HCT116 (cell line): ENCODE measurements at regions not wholly inside any gene's neighbourhood (a gene's known extent, or its start where the extent isn't known, plus 50 kb on each side); places are given as distances from the start of the nearest gene placed in this dataset.

Experiments
- ATAC-seq: fragments of 200-7000 bp; cut with Tn5 transposase; 2 replicates; pipeline ENCODE4 v1.9.1; 2020; ENCODE audit warnings: mild to moderate bottlenecking, moderate library complexity
- BruUV-seq: library from RNA; stranded (reverse); fragments of 400-500 nt; replicated peaks from 2 replicates; lab custom pipeline; 2021; lab: Mats Ljungman, UMichigan
- CTCF ChIA-PET: fragments of 300-600 bp; sonication (Branson Sonifier 250); formaldehyde crosslinking; loops from one replicate; lab custom pipeline; 2021; ENCODE audit warnings: antibody characterized with exemption; lab: Charles Lee
- POLR2A ChIA-PET: fragments of 300-600, 350-600 bp; sonication (Branson Sonifier 250); formaldehyde crosslinking; loops from one replicate; lab custom pipeline; 2021; ENCODE audit warnings: antibody characterized with exemption; lab: Charles Lee
- RAD21 ChIA-PET, 2 experiments: fragments of 300-600 bp; sonication (Branson Sonifier 250); formaldehyde crosslinking; loops; one replicate each; lab custom pipeline; 2023; ENCODE audit warnings: low total read pairs in 2 of 2; ENCODE audit not compliant: uncharacterized antibody in 2 of 2, unreplicated experiment in 2 of 2, low non-redundant PET in 1 of 2; lab: Charles Lee
- DNase-seq: peaks from one replicate; pipeline ENCODE4 v3.0.0-alpha.2; 2010; ENCODE audit warnings: low read depth, low spot score
- H2AFZ ChIP-seq: fragments of 200-600 bp; shearing (Covaris generic), sonication (generic); 2 replicates; pipeline ENCODE4 v1.6.1; 2017; ENCODE audit warnings: low read depth, mixed run types, mixed read lengths, antibody characterized with exemption, low read length; ENCODE audit not compliant: poor library complexity, severe bottlenecking
- H3K27ac ChIP-seq: 2 replicates; pipeline ENCODE4 v1.5.1; 2012; ENCODE audit warnings: low read depth, low read length
- H3K27me3 ChIP-seq: fragments of 200-600 bp; sonication (generic); 2 replicates; pipeline ENCODE4 v1.6.1; 2016; ENCODE audit warnings: mixed run types, low read length, mixed read lengths; ENCODE audit not compliant: insufficient read depth
- H3K36me3 ChIP-seq, 2 experiments: fragments of 200-500 bp in 1 of 2; fragments of 200-600 bp in 1 of 2; sonication (Bioruptor generic) in 1 of 2; sonication (generic) in 1 of 2; 2 replicates each; pipeline versions ENCODE4 v1.5.1 to v1.6.1; 2014 to 2016; ENCODE audit warnings: low read length in 2 of 2, inconsistent platforms in 1 of 2, mixed read lengths in 1 of 2, mixed run types in 1 of 2; ENCODE audit not compliant: insufficient read depth in 2 of 2, control insufficient read depth in 1 of 2
- H3K4me1 ChIP-seq, 2 experiments: fragments of 200-600 bp in 1 of 2; sonication (generic) in 1 of 2; 2 replicates each; pipeline versions ENCODE4 v1.5.1 to v1.6.1; 2012 to 2017; ENCODE audit warnings: low read length in 2 of 2, inconsistent platforms in 1 of 2, mild to moderate bottlenecking in 1 of 2, mixed read lengths in 1 of 2, mixed run types in 1 of 2, moderate library complexity in 1 of 2; ENCODE audit not compliant: insufficient read depth in 2 of 2, control insufficient read depth in 1 of 2
- H3K4me2 ChIP-seq: fragments of 200-600 bp; sonication (generic); 2 replicates; pipeline ENCODE4 v1.6.1; 2017; ENCODE audit warnings: mixed run types, low read length, mixed read lengths
- H3K4me3 ChIP-seq, 2 experiments: fragments of 200-600 bp in 1 of 2; sonication (generic) in 1 of 2; replicated peaks in 1 of 2; 2 replicates each; pipeline ENCODE4 v1.5.1; 2011 to 2016; ENCODE audit warnings: low read length in 2 of 2, control low read depth in 1 of 2, low read depth in 1 of 2, mild to moderate bottlenecking in 1 of 2, mixed read lengths in 1 of 2, mixed run types in 1 of 2
- H3K79me2 ChIP-seq: fragments of 200-600 bp; sonication (generic); 2 replicates; pipeline ENCODE4 v1.6.1; 2017; ENCODE audit warnings: mild to moderate bottlenecking, mixed run types, low read length, moderate library complexity, mixed read lengths; ENCODE audit not compliant: insufficient read depth
- H3K9ac ChIP-seq: fragments of 200-600 bp; sonication (generic); 2 replicates; pipeline ENCODE4 v1.6.1; 2016; ENCODE audit warnings: low read length, mixed read lengths
- H3K9me2 ChIP-seq: fragments of 200-600 bp; sonication (generic), shearing (Covaris generic); 2 replicates; pipeline ENCODE4 v1.6.1; 2017; ENCODE audit warnings: mixed run types, mild to moderate bottlenecking, moderate library complexity; ENCODE audit not compliant: insufficient read depth
- H3K9me3 ChIP-seq, 2 experiments: fragments of 200-500 bp in 1 of 2; fragments of 200-600 bp in 1 of 2; sonication (Bioruptor generic) in 1 of 2; sonication (generic) in 1 of 2; 2 replicates each; pipeline ENCODE4 v1.6.1; 2014 to 2017; ENCODE audit warnings: low read length in 2 of 2, mixed read lengths in 2 of 2, inconsistent platforms in 1 of 2, low read depth in 1 of 2, mild to moderate bottlenecking in 1 of 2, mixed run types in 1 of 2, moderate library complexity in 1 of 2; ENCODE audit not compliant: control insufficient read depth in 1 of 2, insufficient read depth in 1 of 2
- H4K20me1 ChIP-seq: fragments of 200-600 bp; sonication (generic), shearing (Covaris generic); 2 replicates; pipeline ENCODE4 v1.6.1; 2017; ENCODE audit warnings: mixed run types, mild to moderate bottlenecking, moderate library complexity; ENCODE audit not compliant: insufficient read depth
- EGR1 ChIP-seq: IDR thresholded peaks from 2 replicates; pipeline ENCODE4 v1.6.1; 2012; ENCODE audit warnings: low read depth
- ELF1 ChIP-seq: IDR thresholded peaks from 2 replicates; pipeline ENCODE4 v1.6.1; 2012; ENCODE audit warnings: low read depth, borderline replicate concordance
- EZH2phosphoT487 ChIP-seq: fragments of 200-600 bp; IDR thresholded peaks from 2 replicates; pipeline ENCODE4 v1.6.1; 2018; ENCODE audit warnings: antibody characterized with exemption, borderline replicate concordance
- FOSL1 ChIP-seq: IDR thresholded peaks from 2 replicates; pipeline ENCODE4 v1.6.1; 2012; ENCODE audit warnings: low read depth
- POLR2A ChIP-seq: IDR thresholded peaks from 2 replicates; pipeline ENCODE4 v1.7.0; 2011; ENCODE audit warnings: borderline replicate concordance; ENCODE audit not compliant: insufficient read depth, insufficient read length; ENCODE audit errors: extremely low read depth
- RAD21 ChIP-seq: IDR thresholded peaks from 2 replicates; pipeline ENCODE4 v1.6.1; 2012; ENCODE audit warnings: low read depth, mild to moderate bottlenecking
- SIN3A ChIP-seq: IDR thresholded peaks from 2 replicates; pipeline ENCODE4 v1.6.1; 2012; ENCODE audit warnings: low read depth
- SP1 ChIP-seq: IDR thresholded peaks from 2 replicates; pipeline ENCODE4 v1.6.1; 2012; ENCODE audit warnings: low read depth
- SRF ChIP-seq: IDR thresholded peaks from 2 replicates; pipeline ENCODE4 v1.6.1; 2012; ENCODE audit warnings: low read depth
- ZFX ChIP-seq: fragments of 450-650 bp; IDR thresholded peaks from 2 replicates; pipeline ENCODE4 v1.6.1; 2017
- ZNF274 ChIP-seq: fragments of 200-500 bp; sonication (Bioruptor generic); IDR thresholded peaks from 2 replicates; pipeline ENCODE4 v1.6.1; 2014; ENCODE audit warnings: mild to moderate bottlenecking, low read depth, low read length, inconsistent platforms
- intact Hi-C: fragments of 100-400 bp; cut with micrococcal nuclease; formaldehyde crosslinking; loops from 2 replicates; pipeline ENCODE4 v1.10.0; 2022
- TF ChIP-seq, protein P1 (sequence below): IDR thresholded peaks from 2 replicates; pipeline ENCODE4 v1.6.1; 2011; ENCODE audit warnings: mild to moderate bottlenecking, low read length, moderate library complexity; ENCODE audit not compliant: insufficient replicate concordance; ENCODE audit errors: extremely low read depth
- TF ChIP-seq, protein P2 (sequence below), 3 experiments: fragments of 200-600 bp in 1 of 3; sonication (generic) in 1 of 3; IDR thresholded peaks in 2 of 3; conservative IDR thresholded peaks in 1 of 3; 2 replicates each; pipeline ENCODE4 v1.5.1; 2012 to 2017; ENCODE audit warnings: low read depth in 2 of 3, low read length in 2 of 3, antibody characterized with exemption in 1 of 3, borderline replicate concordance in 1 of 3, control low read depth in 1 of 3, mild to moderate bottlenecking in 1 of 3, mixed read lengths in 1 of 3, mixed run types in 1 of 3, moderate library complexity in 1 of 3; ENCODE audit not compliant: insufficient read depth in 1 of 3
- TF ChIP-seq, protein P3 (sequence below): IDR thresholded peaks from 2 replicates; pipeline ENCODE4 v1.6.1; 2012; ENCODE audit warnings: low read depth

GRCh38 chr13:21229241-21230024, 53.0 kb downstream of the MRPL57 start (continued):
- TF ChIP-seq, protein P1, sequence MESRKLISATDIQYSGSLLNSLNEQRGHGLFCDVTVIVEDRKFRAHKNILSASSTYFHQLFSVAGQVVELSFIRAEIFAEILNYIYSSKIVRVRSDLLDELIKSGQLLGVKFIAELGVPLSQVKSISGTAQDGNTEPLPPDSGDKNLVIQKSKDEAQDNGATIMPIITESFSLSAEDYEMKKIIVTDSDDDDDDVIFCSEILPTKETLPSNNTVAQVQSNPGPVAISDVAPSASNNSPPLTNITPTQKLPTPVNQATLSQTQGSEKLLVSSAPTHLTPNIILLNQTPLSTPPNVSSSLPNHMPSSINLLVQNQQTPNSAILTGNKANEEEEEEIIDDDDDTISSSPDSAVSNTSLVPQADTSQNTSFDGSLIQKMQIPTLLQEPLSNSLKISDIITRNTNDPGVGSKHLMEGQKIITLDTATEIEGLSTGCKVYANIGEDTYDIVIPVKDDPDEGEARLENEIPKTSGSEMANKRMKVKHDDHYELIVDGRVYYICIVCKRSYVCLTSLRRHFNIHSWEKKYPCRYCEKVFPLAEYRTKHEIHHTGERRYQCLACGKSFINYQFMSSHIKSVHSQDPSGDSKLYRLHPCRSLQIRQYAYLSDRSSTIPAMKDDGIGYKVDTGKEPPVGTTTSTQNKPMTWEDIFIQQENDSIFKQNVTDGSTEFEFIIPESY, result no peak
- TF ChIP-seq SP1, result no peak
- TF ChIP-seq, all 23 proteins: peak for 0

DNA sequence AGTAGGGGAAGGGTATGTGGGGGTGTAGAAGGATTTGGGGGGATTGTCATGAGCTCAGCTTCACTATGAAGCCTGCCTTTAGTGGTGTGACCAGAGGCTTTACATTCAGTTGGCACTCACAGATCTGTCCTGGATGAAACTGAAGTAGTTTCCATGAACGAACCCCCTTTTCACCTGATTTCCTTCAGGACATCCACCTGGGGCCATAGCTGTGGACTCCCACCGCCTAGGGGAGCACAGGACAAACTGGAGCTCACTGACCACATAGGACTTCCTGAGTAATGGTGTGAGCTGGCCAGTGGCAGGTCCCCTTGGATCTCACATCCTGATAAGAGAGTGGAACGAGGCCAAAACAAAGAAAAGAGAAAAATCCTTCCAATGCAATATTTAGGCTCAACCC, 54.1 kb downstream of the MRPL57 start:
- Histone ChIP-seq H3K36me3 (no peaks in the 10 kb centered on the region), H3K27me3 (no peaks in the 10 kb centered on the region), H3K9ac (no peak overlapping the region), H3K9me3 (no peaks in the 10 kb centered on the region), H3K4me2 (no peak overlapping the region), H3K79me2 (no peaks in the 10 kb centered on the region), H2AFZ (no peak overlapping the region), H3K4me3 (no peak overlapping the region), H4K20me1 (no peaks in the 10 kb centered on the region), H3K27ac (no peak overlapping the region), H3K4me1 (no peaks in the 10 kb centered on the region), H3K9me2 (no peaks in the 10 kb centered on the region)
- ATAC-seq (no peak), DNase-seq (no peak)
- intact Hi-C loops, result no loop called here
- ChIA-PET POLR2A (no interaction called here), RAD21 (no interaction called here), CTCF (no interaction called here)
- BruUV-seq, result no TSS peak
- no peak for TF ChIP-seq EZH2phosphoT487
- TF ChIP-seq EGR1, result no peak
- no peak for TF ChIP-seq POLR2A
- TF ChIP-seq, protein P1, result no peak
- no peak for TF ChIP-seq ZFX
- TF ChIP-seq SP1, result no peak
- TF ChIP-seq FOSL1, result no peak
- TF ChIP-seq, protein P2, sequence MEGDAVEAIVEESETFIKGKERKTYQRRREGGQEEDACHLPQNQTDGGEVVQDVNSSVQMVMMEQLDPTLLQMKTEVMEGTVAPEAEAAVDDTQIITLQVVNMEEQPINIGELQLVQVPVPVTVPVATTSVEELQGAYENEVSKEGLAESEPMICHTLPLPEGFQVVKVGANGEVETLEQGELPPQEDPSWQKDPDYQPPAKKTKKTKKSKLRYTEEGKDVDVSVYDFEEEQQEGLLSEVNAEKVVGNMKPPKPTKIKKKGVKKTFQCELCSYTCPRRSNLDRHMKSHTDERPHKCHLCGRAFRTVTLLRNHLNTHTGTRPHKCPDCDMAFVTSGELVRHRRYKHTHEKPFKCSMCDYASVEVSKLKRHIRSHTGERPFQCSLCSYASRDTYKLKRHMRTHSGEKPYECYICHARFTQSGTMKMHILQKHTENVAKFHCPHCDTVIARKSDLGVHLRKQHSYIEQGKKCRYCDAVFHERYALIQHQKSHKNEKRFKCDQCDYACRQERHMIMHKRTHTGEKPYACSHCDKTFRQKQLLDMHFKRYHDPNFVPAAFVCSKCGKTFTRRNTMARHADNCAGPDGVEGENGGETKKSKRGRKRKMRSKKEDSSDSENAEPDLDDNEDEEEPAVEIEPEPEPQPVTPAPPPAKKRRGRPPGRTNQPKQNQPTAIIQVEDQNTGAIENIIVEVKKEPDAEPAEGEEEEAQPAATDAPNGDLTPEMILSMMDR (IDR thresholded peaks at IDR 0.05 in 2 of 3, conservative IDR thresholded peaks at IDR 0.05 in 1 of 3; ENCODE audit: borderline replicate concordance in 1 of 3, insufficient read depth in 1 of 3, low read depth in 2 of 3, low read length in 2 of 3), result no peak
- TF ChIP-seq RAD21, result no peak
- TF ChIP-seq, protein P3, sequence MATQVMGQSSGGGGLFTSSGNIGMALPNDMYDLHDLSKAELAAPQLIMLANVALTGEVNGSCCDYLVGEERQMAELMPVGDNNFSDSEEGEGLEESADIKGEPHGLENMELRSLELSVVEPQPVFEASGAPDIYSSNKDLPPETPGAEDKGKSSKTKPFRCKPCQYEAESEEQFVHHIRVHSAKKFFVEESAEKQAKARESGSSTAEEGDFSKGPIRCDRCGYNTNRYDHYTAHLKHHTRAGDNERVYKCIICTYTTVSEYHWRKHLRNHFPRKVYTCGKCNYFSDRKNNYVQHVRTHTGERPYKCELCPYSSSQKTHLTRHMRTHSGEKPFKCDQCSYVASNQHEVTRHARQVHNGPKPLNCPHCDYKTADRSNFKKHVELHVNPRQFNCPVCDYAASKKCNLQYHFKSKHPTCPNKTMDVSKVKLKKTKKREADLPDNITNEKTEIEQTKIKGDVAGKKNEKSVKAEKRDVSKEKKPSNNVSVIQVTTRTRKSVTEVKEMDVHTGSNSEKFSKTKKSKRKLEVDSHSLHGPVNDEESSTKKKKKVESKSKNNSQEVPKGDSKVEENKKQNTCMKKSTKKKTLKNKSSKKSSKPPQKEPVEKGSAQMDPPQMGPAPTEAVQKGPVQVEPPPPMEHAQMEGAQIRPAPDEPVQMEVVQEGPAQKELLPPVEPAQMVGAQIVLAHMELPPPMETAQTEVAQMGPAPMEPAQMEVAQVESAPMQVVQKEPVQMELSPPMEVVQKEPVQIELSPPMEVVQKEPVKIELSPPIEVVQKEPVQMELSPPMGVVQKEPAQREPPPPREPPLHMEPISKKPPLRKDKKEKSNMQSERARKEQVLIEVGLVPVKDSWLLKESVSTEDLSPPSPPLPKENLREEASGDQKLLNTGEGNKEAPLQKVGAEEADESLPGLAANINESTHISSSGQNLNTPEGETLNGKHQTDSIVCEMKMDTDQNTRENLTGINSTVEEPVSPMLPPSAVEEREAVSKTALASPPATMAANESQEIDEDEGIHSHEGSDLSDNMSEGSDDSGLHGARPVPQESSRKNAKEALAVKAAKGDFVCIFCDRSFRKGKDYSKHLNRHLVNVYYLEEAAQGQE, result no peak
- TF ChIP-seq ZNF274, result no peak
- TF ChIP-seq SIN3A, result no peak
- no peak for TF ChIP-seq SRF
- no peak for TF ChIP-seq ELF1
